ENCODE measurements at regions not wholly inside any gene's neighbourhood (a gene's known extent, or its start where the extent isn't known, plus 50 kb on each side); places are given as distances from the start of the nearest gene placed in this dataset.

- no peak overlapping the region for H3K4me3 ChIP-seq
- no peak for DNase-seq (ENCODE audit: low spot score in 2 of 2)
- TF ChIP-seq CTCF (IDR thresholded peaks at IDR 0.05) (no peak), POLR2A (IDR thresholded peaks at IDR 0.05) (no peak), EP300 (IDR thresholded peaks at IDR 0.05) (no peak)
Measured at GRCh38 chr16:16907089-16907488, 528.1 kb downstream of the NPIPA7 start.

GRCh38 chr16:16908077-16908476 is 529.1 kb downstream of the NPIPA7 start:
- DNase-seq (ENCODE audit: low spot score in 2 of 2) = no peak
- Histone ChIP-seq H3K9me3 (peaks cover 0 to 18% (median 0%) of the 10 kb centered on the region in 4 donors), H3K36me3 (no peaks in the 10 kb centered on the region), H3K27me3 (no peaks in the 10 kb centered on the region), H3K27ac (no peak overlapping the region), H3K4me3 (no peak overlapping the region), H3K4me1 (no peaks in the 10 kb centered on the region)
- WGBS, 2 donors = 76% methylated on average over 5 of the region's 5 CpGs
- TF ChIP-seq POLR2A (IDR thresholded peaks at IDR 0.05) (no peak), CTCF (IDR thresholded peaks at IDR 0.05) (no peak), EP300 (IDR thresholded peaks at IDR 0.05) (no peak)

More at GRCh38 chr16:16907089-16907488, 528.1 kb downstream of the NPIPA7 start:
- H3K9me3 ChIP-seq = peaks cover 0 to 28% (median 0%) of the 10 kb centered on the region in 4 donors
- no peak overlapping the region for H3K27ac ChIP-seq
- H3K27me3 ChIP-seq = no peaks in the 10 kb centered on the region
- H3K4me1 ChIP-seq = no peaks in the 10 kb centered on the region
- H3K36me3 ChIP-seq = no peaks in the 10 kb centered on the region

- peaks cover 0 to 8% (median 0%) of the 10 kb centered on the region in 4 donors for H3K9me3 ChIP-seq
- H3K4me1 ChIP-seq = no peaks in the 10 kb centered on the region
- no peak for DNase-seq (ENCODE audit: low spot score in 2 of 2)
- no peak for TF ChIP-seq POLR2A (IDR thresholded peaks at IDR 0.05)
- TF ChIP-seq CTCF (IDR thresholded peaks at IDR 0.05) = no peak
- no peak for TF ChIP-seq EP300 (IDR thresholded peaks at IDR 0.05)
- H3K36me3 ChIP-seq = no peaks in the 10 kb centered on the region
- H3K27me3 ChIP-seq = no peaks in the 10 kb centered on the region
- no peak overlapping the region for H3K4me3 ChIP-seq
- H3K27ac ChIP-seq = no peak overlapping the region
- 60 to 73% methylated on average over 3 of the region's 3 CpGs for WGBS, 2 donors
Measured at GRCh38 chr16:16909126-16909525, 530.2 kb downstream of the NPIPA7 start.

GRCh38 chr16:16910666-16911065 is 531.7 kb downstream of the NPIPA7 start:
- H3K4me1 ChIP-seq = no peaks in the 10 kb centered on the region
- H3K4me3 ChIP-seq = no peak overlapping the region
- H3K36me3 ChIP-seq = no peaks in the 10 kb centered on the region
- peaks cover 0 to 3% (median 0%) of the 10 kb centered on the region in 4 donors for H3K9me3 ChIP-seq
- H3K27ac ChIP-seq = no peak overlapping the region
- H3K27me3 ChIP-seq = no peaks in the 10 kb centered on the region
- TF ChIP-seq CTCF (IDR thresholded peaks at IDR 0.05) (no peak), POLR2A (IDR thresholded peaks at IDR 0.05) (no peak), EP300 (IDR thresholded peaks at IDR 0.05) (no peak)
- 76 to 84% methylated on average over 1 of the region's 1 CpG for WGBS, 2 donors
- DNase-seq (ENCODE audit: low spot score in 2 of 2) = no peak

- WGBS, 2 donors = 69 to 78% methylated on average over 2 to 3 of the region's 3 CpGs
- DNase-seq (ENCODE audit: low spot score in 2 of 2) = no peak
- Histone ChIP-seq H3K27ac (no peak overlapping the region), H3K4me1 (no peaks in the 10 kb centered on the region), H3K9me3 (peaks cover 0 to 3% (median 0%) of the 10 kb centered on the region in 4 donors), H3K4me3 (no peak overlapping the region), H3K36me3 (no peaks in the 10 kb centered on the region), H3K27me3 (no peaks in the 10 kb centered on the region)
- TF ChIP-seq EP300 (IDR thresholded peaks at IDR 0.05) (no peak), CTCF (IDR thresholded peaks at IDR 0.05) (no peak), POLR2A (IDR thresholded peaks at IDR 0.05) (no peak)
Measured at GRCh38 chr16:16915771-16916170, 536.8 kb downstream of the NPIPA7 start.
